A549 (cell line): ENCODE measurements at regions not wholly inside any gene's neighbourhood (a gene's known extent, or its start where the extent isn't known, plus 50 kb on each side); places are given as distances from the start of the nearest gene placed in this dataset.

Experiments
- CBX8 ChIP-seq: fragments of 200-600 bp; sonication (generic); IDR thresholded peaks from 2 replicates; pipeline ENCODE4 v1.6.1; 2016
- CEBPB ChIP-seq, 2 experiments: fragments of >200 bp in 1 of 2; sonication (Bioruptor Twin) in 1 of 2; formaldehyde crosslinking in 1 of 2; IDR thresholded peaks; 2 replicates each; pipeline ENCODE4 v1.6.1; 2012 to 2016
- CTCF ChIP-seq: fragments of >200 bp; sonication (Bioruptor Twin); formaldehyde crosslinking; IDR thresholded peaks from 3 replicates; pipeline ENCODE4 v1.5.1; 2016
- FOXS1 ChIP-seq: fragments of 250-450 bp; sonication (Bioruptor Pico); IDR thresholded peaks from 2 replicates; pipeline ENCODE4 v1.5.0; 2020; ENCODE audit warnings: mild to moderate bottlenecking, moderate library complexity
- KDM5A ChIP-seq: fragments of 200-600 bp; sonication (generic); IDR thresholded peaks from 2 replicates; pipeline ENCODE4 v1.6.1; 2016; ENCODE audit warnings: antibody characterized with exemption, mild to moderate bottlenecking
- MYC ChIP-seq: IDR thresholded peaks from 2 replicates; pipeline ENCODE4 v1.6.1; 2012; ENCODE audit warnings: mild to moderate bottlenecking, inconsistent platforms, low read length, improper control_type of control experiment, borderline replicate concordance
- PHF8 ChIP-seq: fragments of 200-600 bp; sonication (generic); IDR thresholded peaks from 2 replicates; pipeline ENCODE4 v1.6.1; 2016; ENCODE audit warnings: low read depth, mild to moderate bottlenecking, antibody characterized with exemption, moderate library complexity, borderline replicate concordance

DNA sequence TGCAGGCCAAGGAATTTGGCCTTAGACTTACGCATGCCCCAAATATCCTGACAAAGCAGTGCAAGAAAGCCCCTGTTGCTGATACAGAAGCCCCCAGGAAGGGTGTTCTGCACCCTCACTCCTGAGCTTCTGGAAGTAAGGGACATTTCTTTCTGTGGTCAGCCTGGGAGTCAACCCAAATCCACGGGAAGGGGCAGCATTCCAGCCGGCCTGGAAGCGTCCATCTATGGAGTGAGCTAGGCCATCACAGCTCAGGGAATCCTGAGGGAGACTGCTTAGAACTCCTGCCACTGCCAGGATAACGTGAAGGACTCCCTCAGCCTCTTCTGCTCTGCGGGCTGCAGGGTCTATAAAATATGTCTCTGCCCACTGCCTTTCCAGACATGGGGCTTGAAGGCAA, 173.9 kb downstream of the ANAPC1 start:
- TF ChIP-seq FOXS1 (CRISPR knock-in tag) (no peak), MYC (no peak), CTCF (no peak), KDM5A (no peak), PHF8 (no peak), CEBPB (IDR thresholded peaks at IDR 0.05) (no peak), CBX8 (no peak)
